H1 (cell line): ENCODE measurements at regions not wholly inside any gene's neighbourhood (a gene's known extent, or its start where the extent isn't known, plus 50 kb on each side); places are given as distances from the start of the nearest gene placed in this dataset.

ENCODE experiments used
- CTCF ChIA-PET: fragments of 300-600 bp; sonication (Branson Sonifier 250); formaldehyde crosslinking; loops from one replicate; lab custom pipeline; 2021; ENCODE audit not compliant: partially characterized antibody; lab: Charles Lee
- POLR2A ChIA-PET: fragments of 300-600 bp; sonication (Branson Sonifier 250); formaldehyde crosslinking; loops from one replicate; lab custom pipeline; 2021; ENCODE audit warnings: inconsistent platforms; ENCODE audit not compliant: partially characterized antibody; lab: Charles Lee
- DNase-seq, 2 experiments: peaks; one replicate each; pipeline versions ENCODE4 v3.0.0 to v3.0.0-alpha.2; 2010 to 2022; ENCODE audit warnings: low spot score in 2 of 2, low read depth in 1 of 2, mixed read lengths in 1 of 2
- FAIRE-seq: peaks from 2 replicates; lab custom pipeline; 2011; peaks lifted over from hg19 to GRCh38; lab: Jason Lieb, UNC
- H2AFZ ChIP-seq: 2 replicates; pipeline ENCODE4 v1.8.1; 2012; ENCODE audit warnings: low read length, inconsistent platforms
- H2AK5ac ChIP-seq: 2 replicates; pipeline ENCODE4 v1.6.1; 2013; ENCODE audit warnings: low read depth, low read length
- H2BK120ac ChIP-seq: replicated peaks from 2 replicates; pipeline ENCODE3; 2013; ENCODE audit warnings: low read depth, low read length, inconsistent platforms
- H2BK12ac ChIP-seq: 2 replicates; pipeline ENCODE4 v1.6.1; 2013; ENCODE audit warnings: low read depth, low read length
- H2BK15ac ChIP-seq: 2 replicates; pipeline ENCODE4 v1.6.1; 2013; ENCODE audit warnings: low read length
- H2BK20ac ChIP-seq: 2 replicates; pipeline ENCODE4 v1.6.1; 2013; ENCODE audit warnings: low read length
- H2BK5ac ChIP-seq: 2 replicates; pipeline ENCODE4 v1.6.1; 2013; ENCODE audit warnings: low read depth, low read length
- H3K14ac ChIP-seq: 2 replicates; pipeline ENCODE4 v1.6.1; 2013; ENCODE audit warnings: inconsistent platforms; ENCODE audit not compliant: insufficient read length
- H3K18ac ChIP-seq: 2 replicates; pipeline ENCODE4 v1.6.1; 2013; ENCODE audit warnings: low read length; ENCODE audit errors: extremely low read depth
- H3K23ac ChIP-seq: 2 replicates; pipeline ENCODE4 v1.6.1; 2013; ENCODE audit warnings: inconsistent platforms; ENCODE audit not compliant: insufficient read length
- H3K23me2 ChIP-seq: 2 replicates; pipeline ENCODE4 v1.6.1; 2013; ENCODE audit warnings: low read depth, low read length
- H3K27ac ChIP-seq: 2 replicates; pipeline ENCODE4 v1.6.1; 2011; ENCODE audit warnings: low read depth, low read length, inconsistent platforms
- H3K27me3 ChIP-seq, 4 experiments: replicated peaks in 1 of 4; 1 replicate in 1 of 4; 2 replicates in 3 of 4; pipeline versions ENCODE4 v1.6.1 to v1.8.1; 2011 to 2013; ENCODE audit warnings: low read length in 3 of 4, mild to moderate bottlenecking in 3 of 4, inconsistent platforms in 2 of 4, mixed read lengths in 2 of 4, moderate library complexity in 1 of 4; ENCODE audit not compliant: control insufficient read depth in 3 of 4, insufficient read depth in 3 of 4; ENCODE audit errors: extremely low read depth in 1 of 4
- H3K36me3 ChIP-seq, 4 experiments: 2 replicates each; pipeline versions ENCODE4 v1.6.1 to v1.8.1; 2011 to 2013; ENCODE audit warnings: mild to moderate bottlenecking in 4 of 4, low read length in 3 of 4, moderate library complexity in 2 of 4, control low read depth in 1 of 4, inconsistent platforms in 1 of 4; ENCODE audit not compliant: insufficient read depth in 4 of 4, control insufficient read depth in 2 of 4
- H3K4ac ChIP-seq: replicated peaks from 2 replicates; pipeline ENCODE3; 2013; ENCODE audit warnings: low read length, low read depth, mixed read lengths, inconsistent platforms; ENCODE audit not compliant: insufficient read length
- H3K4me1 ChIP-seq, 4 experiments: replicated peaks in 1 of 4; 1 replicate in 1 of 4; 2 replicates in 3 of 4; pipeline versions ENCODE4 v1.6.1 to v1.8.1; 2011 to 2013; ENCODE audit warnings: low read length in 3 of 4, inconsistent platforms in 2 of 4, mixed read lengths in 1 of 4; ENCODE audit not compliant: insufficient read depth in 4 of 4, control insufficient read depth in 3 of 4
- H3K4me2 ChIP-seq, 2 experiments: 2 replicates each; pipeline versions ENCODE4 v1.6.1 to v1.8.1; 2011 to 2013; ENCODE audit warnings: low read depth in 2 of 2, low read length in 2 of 2, control low read depth in 1 of 2, inconsistent platforms in 1 of 2, mild to moderate bottlenecking in 1 of 2; ENCODE audit not compliant: insufficient read depth in 1 of 2
- H3K4me3 ChIP-seq, 4 experiments: fragments of 200-600, 300-600 bp in 1 of 4; sonication (generic), shearing (Covaris generic), sonication (Bioruptor Twin) in 1 of 4; 2 replicates each; pipeline versions ENCODE4 v1.5.1 to v1.8.1; 2011 to 2016; ENCODE audit warnings: low read length in 4 of 4, low read depth in 3 of 4, control low read depth in 2 of 4, inconsistent platforms in 2 of 4, mild to moderate bottlenecking in 2 of 4, mixed read lengths in 1 of 4, moderate library complexity in 1 of 4; ENCODE audit not compliant: insufficient read depth in 2 of 4; ENCODE audit errors: extremely low read depth in 1 of 4
- H3K56ac ChIP-seq: replicated peaks from 2 replicates; pipeline ENCODE3; 2013; ENCODE audit warnings: low read depth, mild to moderate bottlenecking, mixed read lengths, low read length, inconsistent platforms; ENCODE audit not compliant: insufficient read length
- H3K79me1 ChIP-seq: 2 replicates; pipeline ENCODE4 v1.6.1; 2013; ENCODE audit warnings: low read depth, low read length, control low read depth
- H3K79me2 ChIP-seq, 2 experiments: 2 replicates each; pipeline versions ENCODE4 v1.6.1 to v1.8.1; 2012 to 2013; ENCODE audit warnings: low read length in 2 of 2, mild to moderate bottlenecking in 2 of 2, inconsistent platforms in 1 of 2; ENCODE audit not compliant: insufficient read depth in 2 of 2, control insufficient read depth in 1 of 2
- H3K9ac ChIP-seq, 4 experiments: replicated peaks in 1 of 4; 1 replicate in 1 of 4; 2 replicates in 3 of 4; pipeline versions ENCODE4 v1.6.1 to v1.8.1; 2011 to 2013; ENCODE audit warnings: low read depth in 3 of 4, low read length in 3 of 4, control low read depth in 2 of 4, mild to moderate bottlenecking in 2 of 4, moderate library complexity in 2 of 4, inconsistent platforms in 1 of 4; ENCODE audit errors: extremely low read depth in 1 of 4
- H3K9me3 ChIP-seq, 2 experiments: 2 replicates each; pipeline versions ENCODE4 v1.6.1 to v1.8.1; 2012 to 2013; ENCODE audit warnings: mild to moderate bottlenecking in 2 of 2, moderate library complexity in 2 of 2, control low read depth in 1 of 2, inconsistent platforms in 1 of 2, low read depth in 1 of 2, low read length in 1 of 2, mixed read lengths in 1 of 2; ENCODE audit not compliant: insufficient read depth in 2 of 2
- H4K20me1 ChIP-seq, 2 experiments: replicated peaks in 1 of 2; 2 replicates each; pipeline versions ENCODE3 to v1.8.1; 2011 to 2013; ENCODE audit warnings: inconsistent platforms in 2 of 2, low read length in 2 of 2, mild to moderate bottlenecking in 1 of 2; ENCODE audit not compliant: insufficient read depth in 2 of 2, control insufficient read depth in 1 of 2
- H4K5ac ChIP-seq: 2 replicates; pipeline ENCODE4 v1.6.1; 2013; ENCODE audit warnings: low read length, low read depth, mixed read lengths, inconsistent platforms; ENCODE audit not compliant: insufficient read length
- H4K8ac ChIP-seq: 2 replicates; pipeline ENCODE4 v1.8.0; 2013; ENCODE audit warnings: mild to moderate bottlenecking, moderate library complexity, low read length, inconsistent platforms; ENCODE audit not compliant: insufficient read depth; ENCODE audit errors: extremely low read depth
- H4K91ac ChIP-seq: replicated peaks from 2 replicates; pipeline ENCODE3; 2013; ENCODE audit warnings: low read length, mixed read lengths, inconsistent platforms; ENCODE audit not compliant: insufficient read length
- ASH2L ChIP-seq: fragments of 200-600, 300-600 bp; sonication (generic); IDR thresholded peaks from one replicate; pipeline ENCODE4 v1.7.1; 2017; ENCODE audit warnings: low read length
- CHD1 ChIP-seq: IDR thresholded peaks from 2 replicates; pipeline ENCODE4 v1.6.1; 2012; ENCODE audit warnings: low read depth, low read length, improper control_type of control experiment
- E2F6 ChIP-seq: IDR thresholded peaks from 2 replicates; pipeline ENCODE4 v1.6.1; 2012; ENCODE audit warnings: inconsistent platforms
- KDM1A ChIP-seq: fragments of 200-600, 300-600 bp; sonication (generic); IDR thresholded peaks from 2 replicates; pipeline ENCODE4 v1.7.1; 2016; ENCODE audit warnings: mild to moderate bottlenecking, low read length, borderline replicate concordance
- NANOG ChIP-seq: IDR thresholded peaks from 2 replicates; pipeline ENCODE4 v1.6.1; 2011; ENCODE audit warnings: low read length, low read depth, mild to moderate bottlenecking, inconsistent platforms; ENCODE audit not compliant: insufficient read depth, poor library complexity, severe bottlenecking
- NRF1 ChIP-seq: IDR thresholded peaks from 2 replicates; pipeline ENCODE4 v1.6.1; 2011; ENCODE audit warnings: mild to moderate bottlenecking, low read depth, low read length, improper control_type of control experiment
- RBBP5 ChIP-seq: IDR thresholded peaks from 2 replicates; pipeline ENCODE4 v1.7.1; 2012; ENCODE audit warnings: low read depth, mild to moderate bottlenecking, inconsistent platforms, low read length, moderate library complexity, borderline replicate concordance
- WGBS, 2 experiments: shearing (Covaris generic) in 1 of 2; methylation state at CpG; one replicate each; pipeline versions ENCODE4 v1.1.6 to v1.1.7; 2013 to 2015; ENCODE audit warnings: low lambda C conversion rate in 2 of 2, mixed read lengths in 2 of 2, inconsistent platforms in 1 of 2, low coverage in 1 of 2, missing lambda C conversion rate in 1 of 2; ENCODE audit not compliant: insufficient replicate concordance in 2 of 2, insufficient coverage in 1 of 2, insufficient read length in 1 of 2; ENCODE audit errors: extremely low coverage in 1 of 2, missing lambda C conversion rate in 1 of 2; 5-methylcytosine and 5-hydroxymethylcytosine counted together
- TF ChIP-seq, protein P1 (sequence below): IDR thresholded peaks from 2 replicates; pipeline ENCODE4 v1.6.1; 2011; ENCODE audit warnings: low read length, improper control_type of control experiment

GRCh38 chr1:58282623-58283387 lies 263.7 kb downstream of the OMA1 start:
- Histone ChIP-seq H2BK20ac (no peak overlapping the region), H3K27ac (no peak overlapping the region), H3K4me3 (no peak overlapping the region), H3K9me3 (no peaks in the 10 kb centered on the region), H3K36me3 (no peaks in the 10 kb centered on the region), H2BK5ac (no peak overlapping the region), H2AFZ (no peak overlapping the region), H3K23ac (no peak overlapping the region), H3K23me2 (peaks cover 3% of the 10 kb centered on the region; the same call in 1 of the 2 replicates), H3K56ac (no peak overlapping the region), H4K20me1 (no peaks in the 10 kb centered on the region), H4K5ac (no peak overlapping the region), H2BK15ac (no peak overlapping the region), H2BK120ac (no peak overlapping the region), H3K79me1 (no peaks in the 10 kb centered on the region), H3K18ac (no peak overlapping the region), H3K4me2 (no peak overlapping the region), H3K4ac (no peak overlapping the region), H3K79me2 (no peaks in the 10 kb centered on the region), H3K14ac (no peak overlapping the region), H4K8ac (no peak overlapping the region), H4K91ac (no peak overlapping the region), H3K4me1 (no peaks in the 10 kb centered on the region)
- no peak for DNase-seq
- ChIA-PET POLR2A (no interaction called here), CTCF (interaction anchor here (0.7 to 1.6 kb wide), 5 partner anchors 9 to 523 kb away, joined by 3 to 5 read pairs (median 3); no protein-coding TSS in a partner anchor)
- WGBS, 2 experiments, result 69% methylated on average over 7 of the region's 7 CpGs; no CpG with 5 or more reads in 1 of the 2 experiments
- FAIRE-seq, result no peak
- TF ChIP-seq, protein P1, sequence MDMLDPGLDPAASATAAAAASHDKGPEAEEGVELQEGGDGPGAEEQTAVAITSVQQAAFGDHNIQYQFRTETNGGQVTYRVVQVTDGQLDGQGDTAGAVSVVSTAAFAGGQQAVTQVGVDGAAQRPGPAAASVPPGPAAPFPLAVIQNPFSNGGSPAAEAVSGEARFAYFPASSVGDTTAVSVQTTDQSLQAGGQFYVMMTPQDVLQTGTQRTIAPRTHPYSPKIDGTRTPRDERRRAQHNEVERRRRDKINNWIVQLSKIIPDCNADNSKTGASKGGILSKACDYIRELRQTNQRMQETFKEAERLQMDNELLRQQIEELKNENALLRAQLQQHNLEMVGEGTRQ, result no peak
- TF ChIP-seq CHD1 (no peak), RBBP5 (no peak), KDM1A (no peak), E2F6 (no peak), NANOG (no peak), NRF1 (no peak), ASH2L (no peak)
- TF ChIP-seq, all 59 proteins: peak for 0
- H3K27me3 ChIP-seq, result no peaks in the 10 kb centered on the region
- no peak overlapping the region for H2AK5ac ChIP-seq
- no peak overlapping the region for H3K9ac ChIP-seq
- H2BK12ac ChIP-seq, result no peak overlapping the region
